Caco-2 (cell line): ENCODE measurements at regions not wholly inside any gene's neighbourhood (a gene's known extent, or its start where the extent isn't known, plus 50 kb on each side); places are given as distances from the start of the nearest gene placed in this dataset.

Experiments
- BruUV-seq: library from RNA; stranded (reverse); fragments of 400-500 nt; replicated peaks from 2 replicates; lab custom pipeline; 2021; lab: Mats Ljungman, UMichigan
- CTCF ChIA-PET: fragments of 300-600 bp; sonication (Branson Sonifier 250); formaldehyde crosslinking; loops from one replicate; lab custom pipeline; 2022; ENCODE audit warnings: antibody characterized with exemption; lab: Charles Lee
- POLR2A ChIA-PET: fragments of 300-600 bp; sonication (Branson Sonifier 250); formaldehyde crosslinking; loops from one replicate; lab custom pipeline; 2022; ENCODE audit warnings: antibody characterized with exemption; lab: Charles Lee
- DNase-seq, 2 experiments: peaks; one replicate each; pipeline versions ENCODE4 v3.0.0 to v3.0.0-alpha.2; 2020 to 2022
- H3K27me3 ChIP-seq: replicated peaks from 2 replicates; pipeline ENCODE4 v1.6.0; 2011; ENCODE audit warnings: low read length; ENCODE audit not compliant: control insufficient read depth, insufficient read depth
- H3K36me3 ChIP-seq: 2 replicates; pipeline ENCODE4 v1.5.1; 2011; ENCODE audit warnings: low read length; ENCODE audit not compliant: control insufficient read depth, insufficient read depth
- H3K4me1 ChIP-seq: fragments of 250-450 bp; sonication (Bioruptor Pico); 2 replicates; pipeline ENCODE4 v1.5.1; 2020; ENCODE audit warnings: mild to moderate bottlenecking
- H3K4me3 ChIP-seq: 2 replicates; pipeline ENCODE4 v1.5.1; 2011; ENCODE audit warnings: low read depth, mild to moderate bottlenecking, control low read depth, low read length
- H3K9me3 ChIP-seq: fragments of 250-450 bp; sonication (Bioruptor Pico); 2 replicates; pipeline ENCODE4 v1.5.1; 2020; ENCODE audit warnings: mild to moderate bottlenecking, moderate library complexity
- H3K27ac Mint-ChIP-seq: one replicate; pipeline ENCODE4 v1.8.0; 2022; ENCODE audit warnings: mixed read lengths; ENCODE audit not compliant: unreplicated experiment
- H3K27me3 Mint-ChIP-seq: one replicate; pipeline ENCODE4 v1.8.0; 2022; ENCODE audit warnings: mixed read lengths; ENCODE audit not compliant: insufficient read depth, unreplicated experiment
- H3K36me3 Mint-ChIP-seq: one replicate; pipeline ENCODE4 v1.8.0; 2022; ENCODE audit warnings: mild to moderate bottlenecking, mixed read lengths; ENCODE audit not compliant: insufficient read depth, unreplicated experiment
- H3K4me1 Mint-ChIP-seq: one replicate; pipeline ENCODE4 v1.8.0; 2022; ENCODE audit warnings: low read depth, mixed read lengths; ENCODE audit not compliant: unreplicated experiment
- H3K4me3 Mint-ChIP-seq: one replicate; pipeline ENCODE4 v1.8.0; 2022; ENCODE audit warnings: mild to moderate bottlenecking, moderate library complexity, mixed read lengths; ENCODE audit not compliant: unreplicated experiment
- H3K9me3 Mint-ChIP-seq: one replicate; pipeline ENCODE4 v1.8.0; 2022; ENCODE audit warnings: mixed read lengths; ENCODE audit not compliant: unreplicated experiment
- CTCF ChIP-seq, 2 experiments: fragments of 200-600 bp in 1 of 2; IDR thresholded peaks; 1 replicate in 1 of 2; 2 replicates in 1 of 2; pipeline versions ENCODE4 v1.5.1 to v1.8.0; 2011 to 2022; ENCODE audit warnings: antibody characterized with exemption in 1 of 2, control low read depth in 1 of 2, inconsistent platforms in 1 of 2, low read depth in 1 of 2, low read length in 1 of 2, mild to moderate bottlenecking in 1 of 2, moderate library complexity in 1 of 2; ENCODE audit not compliant: insufficient read depth in 1 of 2, severe bottlenecking in 1 of 2, unreplicated experiment in 1 of 2
- intact Hi-C: fragments of 100-400 bp; cut with micrococcal nuclease; formaldehyde crosslinking; loops from one replicate; pipeline ENCODE4 v1.10.0; 2022; ENCODE audit not compliant: unreplicated experiment

GRCh38 chr5:118088448-118088847 lies 899.9 kb downstream of the DTWD2 start:
- H3K9me3 Mint-ChIP-seq: peaks cover 6% of the 10 kb centered on the region
- H3K27me3 Mint-ChIP-seq: peaks cover 6% of the 10 kb centered on the region
- no peak overlapping the region for H3K4me3 Mint-ChIP-seq
- no peak for DNase-seq
- CTCF ChIA-PET: no interaction called here
- H3K27ac Mint-ChIP-seq: no peak overlapping the region
- no peaks in the 10 kb centered on the region for H3K36me3 Mint-ChIP-seq
- H3K4me1 ChIP-seq: no peaks in the 10 kb centered on the region
- no peaks in the 10 kb centered on the region for H3K36me3 ChIP-seq
- no peaks in the 10 kb centered on the region for H3K4me1 Mint-ChIP-seq
- POLR2A ChIA-PET: no interaction called here
- no peak for TF ChIP-seq CTCF (IDR thresholded peaks at IDR 0.05; ENCODE audit: insufficient read depth in 1 of 2, low read depth in 1 of 2, low read length in 1 of 2, severe bottlenecking in 1 of 2, unreplicated experiment in 1 of 2)
- no TSS peak for BruUV-seq
- H3K4me3 ChIP-seq: no peak overlapping the region
- no peaks in the 10 kb centered on the region for H3K27me3 ChIP-seq
- intact Hi-C loops: no loop called here
- H3K9me3 ChIP-seq: no peaks in the 10 kb centered on the region

GRCh38 chr5:118076490-118076889 lies 911.9 kb downstream of the DTWD2 start:
- BruUV-seq: no TSS peak
- Histone ChIP-seq H3K4me1 (no peaks in the 10 kb centered on the region), H3K36me3 (no peaks in the 10 kb centered on the region), H3K9me3 (peaks cover 6% of the 10 kb centered on the region), H3K4me3 (no peak overlapping the region), H3K27me3 (no peaks in the 10 kb centered on the region)
- no peak for TF ChIP-seq CTCF (IDR thresholded peaks at IDR 0.05; ENCODE audit: insufficient read depth in 1 of 2, low read depth in 1 of 2, low read length in 1 of 2, severe bottlenecking in 1 of 2, unreplicated experiment in 1 of 2)
- H3K36me3 Mint-ChIP-seq: no peaks in the 10 kb centered on the region
- no peaks in the 10 kb centered on the region for H3K9me3 Mint-ChIP-seq
- H3K4me1 Mint-ChIP-seq: no peaks in the 10 kb centered on the region
- POLR2A ChIA-PET: no interaction called here
- H3K4me3 Mint-ChIP-seq: no peak overlapping the region
- CTCF ChIA-PET: no interaction called here
- H3K27me3 Mint-ChIP-seq: no peaks in the 10 kb centered on the region
- no peak overlapping the region for H3K27ac Mint-ChIP-seq
- intact Hi-C loops: no loop called here
- DNase-seq: no peak

GRCh38 chr5:118070041-118070440 lies 918.3 kb downstream of the DTWD2 start:
- H3K4me1 Mint-ChIP-seq: no peaks in the 10 kb centered on the region
- BruUV-seq: no TSS peak
- H3K4me3 ChIP-seq: no peak overlapping the region
- no peaks in the 10 kb centered on the region for H3K9me3 Mint-ChIP-seq
- ChIA-PET CTCF (no interaction called here), POLR2A (no interaction called here)
- H3K4me3 Mint-ChIP-seq: no peak overlapping the region
- no peak for TF ChIP-seq CTCF (IDR thresholded peaks at IDR 0.05; ENCODE audit: insufficient read depth in 1 of 2, low read depth in 1 of 2, low read length in 1 of 2, severe bottlenecking in 1 of 2, unreplicated experiment in 1 of 2)
- H3K36me3 Mint-ChIP-seq: no peaks in the 10 kb centered on the region
- no peaks in the 10 kb centered on the region for H3K9me3 ChIP-seq
- no peaks in the 10 kb centered on the region for H3K4me1 ChIP-seq
- no peaks in the 10 kb centered on the region for H3K36me3 ChIP-seq
- H3K27ac Mint-ChIP-seq: no peak overlapping the region
- no peaks in the 10 kb centered on the region for H3K27me3 Mint-ChIP-seq
- no peaks in the 10 kb centered on the region for H3K27me3 ChIP-seq
- DNase-seq: no peak
- intact Hi-C loops: no loop called here
